KMS-11 (cell line): ENCODE measurements at regions not wholly inside any gene's neighbourhood (a gene's known extent, or its start where the extent isn't known, plus 50 kb on each side); places are given as distances from the start of the nearest gene placed in this dataset.

ENCODE experiments used
- H2AFZ ChIP-seq: fragments of 200-600 bp; sonication (generic); 2 replicates; pipeline ENCODE4 v1.6.1; 2016; ENCODE audit warnings: antibody characterized with exemption, mixed run types, low read depth
- H3K27ac ChIP-seq: fragments of 200-600 bp; sonication (generic); 2 replicates; pipeline ENCODE4 v1.6.1; 2016; ENCODE audit warnings: mild to moderate bottlenecking, mixed run types
- H3K27me3 ChIP-seq: fragments of 200-600 bp; sonication (generic); 2 replicates; pipeline ENCODE4 v1.6.1; 2017; ENCODE audit warnings: mild to moderate bottlenecking, low read depth, mixed run types, moderate library complexity; ENCODE audit not compliant: insufficient read depth
- H3K36me3 ChIP-seq: fragments of 200-600 bp; sonication (generic); 2 replicates; pipeline ENCODE4 v1.6.1; 2017; ENCODE audit warnings: mild to moderate bottlenecking, mixed run types; ENCODE audit not compliant: insufficient read depth
- H3K4me1 ChIP-seq: fragments of 200-600 bp; sonication (generic); 2 replicates; pipeline ENCODE4 v1.6.1; 2016; ENCODE audit warnings: mild to moderate bottlenecking, low read depth, mixed run types; ENCODE audit not compliant: poor library complexity, severe bottlenecking
- H3K4me2 ChIP-seq: fragments of 200-600 bp; sonication (generic); 2 replicates; pipeline ENCODE4 v1.7.0; 2016; ENCODE audit warnings: mild to moderate bottlenecking, mixed run types
- H3K4me3 ChIP-seq: fragments of 200-600 bp; sonication (generic); IDR thresholded peaks from 2 replicates; pipeline ENCODE4 v1.6.1; 2017; ENCODE audit warnings: low read depth, low read length, mixed read lengths; ENCODE audit not compliant: insufficient read depth
- H3K79me2 ChIP-seq: fragments of 200-600 bp; sonication (generic); 2 replicates; pipeline ENCODE4 v1.6.1; 2016; ENCODE audit warnings: low read depth, mixed run types; ENCODE audit not compliant: insufficient read depth
- H3K9ac ChIP-seq: fragments of 200-600 bp; sonication (generic); 2 replicates; pipeline ENCODE4 v1.6.1; 2016; ENCODE audit warnings: mild to moderate bottlenecking, mixed run types
- H4K20me1 ChIP-seq: fragments of 200-600 bp; sonication (generic); 2 replicates; pipeline ENCODE4 v1.6.1; 2016; ENCODE audit warnings: mild to moderate bottlenecking, mixed run types; ENCODE audit not compliant: insufficient read depth
- TF ChIP-seq, protein P1 (sequence below): fragments of 200-600 bp; sonication (generic); conservative IDR thresholded peaks from 2 replicates; pipeline ENCODE4 v1.6.1; 2017; ENCODE audit warnings: low read depth, mild to moderate bottlenecking, antibody characterized with exemption, low read length, moderate library complexity, mixed read lengths

- Histone ChIP-seq H3K79me2 (no peaks in the 10 kb centered on the region), H3K36me3 (no peaks in the 10 kb centered on the region)
- TF ChIP-seq, protein P1, sequence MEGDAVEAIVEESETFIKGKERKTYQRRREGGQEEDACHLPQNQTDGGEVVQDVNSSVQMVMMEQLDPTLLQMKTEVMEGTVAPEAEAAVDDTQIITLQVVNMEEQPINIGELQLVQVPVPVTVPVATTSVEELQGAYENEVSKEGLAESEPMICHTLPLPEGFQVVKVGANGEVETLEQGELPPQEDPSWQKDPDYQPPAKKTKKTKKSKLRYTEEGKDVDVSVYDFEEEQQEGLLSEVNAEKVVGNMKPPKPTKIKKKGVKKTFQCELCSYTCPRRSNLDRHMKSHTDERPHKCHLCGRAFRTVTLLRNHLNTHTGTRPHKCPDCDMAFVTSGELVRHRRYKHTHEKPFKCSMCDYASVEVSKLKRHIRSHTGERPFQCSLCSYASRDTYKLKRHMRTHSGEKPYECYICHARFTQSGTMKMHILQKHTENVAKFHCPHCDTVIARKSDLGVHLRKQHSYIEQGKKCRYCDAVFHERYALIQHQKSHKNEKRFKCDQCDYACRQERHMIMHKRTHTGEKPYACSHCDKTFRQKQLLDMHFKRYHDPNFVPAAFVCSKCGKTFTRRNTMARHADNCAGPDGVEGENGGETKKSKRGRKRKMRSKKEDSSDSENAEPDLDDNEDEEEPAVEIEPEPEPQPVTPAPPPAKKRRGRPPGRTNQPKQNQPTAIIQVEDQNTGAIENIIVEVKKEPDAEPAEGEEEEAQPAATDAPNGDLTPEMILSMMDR = no peak
Observed at GRCh38 chr18:49667462-49667861, 105.6 kb downstream of the LIPG start.

DNA sequence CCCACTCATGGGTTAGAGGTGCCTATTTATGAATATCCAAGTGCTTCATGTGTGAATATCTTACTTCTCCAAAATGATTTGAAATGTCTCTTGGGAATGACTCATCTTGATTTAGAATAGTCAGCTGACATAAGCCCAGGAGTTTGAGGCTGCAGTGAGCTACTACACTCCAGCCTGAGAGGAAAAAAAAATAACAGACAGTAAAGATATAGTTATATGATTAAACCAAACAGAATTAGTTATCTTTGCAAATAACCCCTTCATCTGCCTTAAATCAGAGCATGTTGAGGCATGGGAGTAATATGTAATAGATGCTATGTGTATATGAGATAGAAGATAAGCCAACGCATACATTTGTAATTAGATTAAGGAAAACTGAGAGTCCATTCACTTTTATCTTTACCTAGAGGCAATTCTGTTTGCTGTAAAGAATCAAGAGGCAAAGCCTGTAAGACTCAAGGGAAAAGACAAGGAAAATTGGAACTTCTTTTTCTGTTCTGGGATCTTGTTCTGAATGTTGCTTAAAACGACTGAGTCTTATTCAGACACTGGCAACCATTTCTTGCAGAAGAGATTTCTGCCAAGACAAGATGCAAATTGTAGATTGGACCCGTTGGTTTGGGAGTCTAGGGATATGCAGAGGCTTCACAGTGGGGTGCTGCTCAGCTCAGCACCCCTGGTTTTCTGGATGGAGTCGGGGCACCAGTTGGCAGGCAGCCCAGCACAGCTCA lies 104.4 kb downstream of the LIPG start:
- Histone ChIP-seq H3K4me2 (no peak overlapping the region), H3K36me3 (no peaks in the 10 kb centered on the region), H3K4me1 (no peaks in the 10 kb centered on the region), H3K27ac (no peak overlapping the region), H2AFZ (no peak overlapping the region), H3K79me2 (no peaks in the 10 kb centered on the region), H3K9ac (no peak overlapping the region), H4K20me1 (no peaks in the 10 kb centered on the region), H3K27me3 (no peaks in the 10 kb centered on the region), H3K4me3 (no peak overlapping the region)
- TF ChIP-seq, protein P1 = no peak

More at GRCh38 chr18:49667462-49667861, 105.6 kb downstream of the LIPG start:
- no peak overlapping the region for H3K9ac ChIP-seq
- no peak overlapping the region for H3K4me2 ChIP-seq
- no peaks in the 10 kb centered on the region for H3K27me3 ChIP-seq
- no peak overlapping the region for H3K4me3 ChIP-seq
- H3K4me1 ChIP-seq = no peaks in the 10 kb centered on the region
- no peak overlapping the region for H2AFZ ChIP-seq
- H3K27ac ChIP-seq = no peak overlapping the region
- no peaks in the 10 kb centered on the region for H4K20me1 ChIP-seq

DNA sequence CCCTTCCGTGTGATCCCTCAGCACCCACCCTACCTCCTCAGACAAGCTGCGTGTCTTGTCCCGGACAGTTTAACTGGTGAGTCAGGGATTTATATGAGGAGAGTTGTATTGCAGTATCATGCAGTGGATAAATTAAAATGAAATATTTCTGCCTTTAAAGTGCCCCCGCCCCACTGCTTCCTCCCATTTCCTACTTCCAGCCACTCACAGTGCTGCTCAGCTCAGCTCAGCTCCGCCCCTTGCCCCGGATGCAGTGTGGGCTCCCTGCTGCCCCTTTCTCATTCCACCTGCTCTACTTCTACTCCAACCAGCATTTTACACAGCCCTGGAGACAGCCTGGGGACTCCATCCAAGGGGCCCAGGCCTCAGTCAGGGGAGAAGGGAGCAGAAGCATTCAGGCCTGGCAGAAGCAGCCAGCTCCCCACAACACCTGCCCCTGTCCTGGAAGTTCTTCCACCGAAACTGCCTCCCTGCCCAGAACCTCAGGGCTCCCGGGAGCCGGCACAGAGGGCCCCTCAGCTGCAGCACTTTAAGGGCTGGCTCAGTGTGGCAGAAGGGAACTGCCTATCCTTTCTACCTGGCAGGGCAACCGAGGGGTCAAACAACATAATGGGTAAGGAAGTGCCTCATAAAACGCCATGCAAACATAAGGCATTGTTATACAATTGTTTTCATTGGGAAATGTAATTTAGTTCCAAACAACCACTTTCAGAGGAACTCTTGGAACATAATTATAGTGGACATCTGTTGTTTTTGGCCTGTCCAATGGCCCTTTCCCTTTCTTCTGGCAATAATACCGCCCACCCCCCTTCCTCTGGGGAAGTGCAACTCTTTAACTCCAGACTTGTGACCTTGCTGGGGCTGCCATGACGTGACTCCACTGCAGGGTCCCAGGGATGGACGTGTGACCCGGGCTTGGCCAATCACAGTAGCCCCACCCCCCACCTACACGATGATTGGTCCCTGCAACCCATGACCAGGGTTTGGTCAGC lies 102.3 kb downstream of the LIPG start:
- H3K27me3 ChIP-seq = no peaks in the 10 kb centered on the region
- no peak overlapping the region for H3K27ac ChIP-seq
- H3K36me3 ChIP-seq = no peaks in the 10 kb centered on the region
- H4K20me1 ChIP-seq = no peaks in the 10 kb centered on the region
- H2AFZ ChIP-seq = no peak overlapping the region
- H3K4me3 ChIP-seq = no peak overlapping the region
- H3K9ac ChIP-seq = no peak overlapping the region
- TF ChIP-seq, protein P1 = no peak
- H3K4me2 ChIP-seq = no peak overlapping the region
- no peaks in the 10 kb centered on the region for H3K4me1 ChIP-seq
- H3K79me2 ChIP-seq = no peaks in the 10 kb centered on the region

DNA sequence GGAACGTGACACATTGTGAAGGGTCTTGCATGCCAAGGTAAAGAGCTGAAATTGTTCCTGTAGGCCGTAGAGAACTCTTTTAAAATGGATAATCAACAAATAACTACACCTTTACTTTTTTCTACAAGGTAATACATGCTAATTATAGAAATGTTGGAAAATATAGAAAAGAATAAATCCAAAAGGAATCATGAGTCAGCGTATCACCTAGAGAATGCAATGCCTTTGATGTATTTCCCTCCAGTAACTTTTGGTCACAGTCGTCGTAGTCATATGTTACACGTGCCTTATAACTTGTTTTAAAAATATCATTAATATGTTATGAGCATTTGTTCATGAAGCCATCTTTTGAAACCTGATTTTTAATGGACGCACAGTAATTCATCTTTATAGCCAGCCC lies 100.6 kb downstream of the LIPG start:
- Histone ChIP-seq H3K4me2 (no peak overlapping the region), H3K36me3 (no peaks in the 10 kb centered on the region), H3K79me2 (no peaks in the 10 kb centered on the region), H3K9ac (no peak overlapping the region), H4K20me1 (no peaks in the 10 kb centered on the region), H3K27ac (no peak overlapping the region), H3K4me3 (no peak overlapping the region), H3K27me3 (no peaks in the 10 kb centered on the region), H2AFZ (no peak overlapping the region), H3K4me1 (no peaks in the 10 kb centered on the region)
- TF ChIP-seq, protein P1 = no peak
